Esophagus squamous epithelium (tissue), 5 donors: ENCODE measurements at regions not wholly inside any gene's neighbourhood (a gene's known extent, or its start where the extent isn't known, plus 50 kb on each side); places are given as distances from the start of the nearest gene placed in this dataset.
"Not testable (repeated sequence)": the region's sequence is repeated elsewhere in the genome, so short reads cannot be mapped to it uniquely, and the experiment has no call there.

ENCODE experiments used
- DNase-seq: peaks from one replicate; lab custom pipeline; 2025; lab: John Stamatoyannopoulos, UW
- H3K27ac ChIP-seq, 4 donors: fragments of 200-600 bp; sonication (generic); one replicate each; pipeline ENCODE4 v1.5.1; 2016 to 2019; ENCODE audit warnings: mild to moderate bottlenecking in 1 of 4
- H3K27me3 ChIP-seq, 4 donors: fragments of 200-600 bp; sonication (generic); 1 replicate in 3 of 4; 2 replicates in 1 of 4; pipeline versions ENCODE4 v1.5.1 to v1.6.0; 2017 to 2021; ENCODE audit warnings: antibody characterized with exemption in 1 of 4
- H3K36me3 ChIP-seq, 3 donors: fragments of 200-600 bp; sonication (generic); one replicate each; pipeline ENCODE4 v1.5.1; 2016 to 2019
- H3K4me1 ChIP-seq, 3 donors: fragments of 200-600 bp; sonication (generic); one replicate each; pipeline ENCODE4 v1.5.1; 2017 to 2019
- H3K4me3 ChIP-seq, 4 donors: fragments of 200-600 bp; sonication (generic); 1 replicate in 3 of 4; 2 replicates in 1 of 4; pipeline ENCODE4 v1.5.1; 2016 to 2019; ENCODE audit warnings: mild to moderate bottlenecking in 2 of 4, moderate library complexity in 1 of 4
- H3K9me3 ChIP-seq, 3 donors: fragments of 200-600 bp; sonication (generic); one replicate each; pipeline ENCODE4 v1.5.1; 2016 to 2019
- CTCF ChIP-seq, 6 experiments: fragments of 450-650 bp in 4 of 6; fragments of 200-600 bp in 2 of 6; sonication (generic) in 2 of 6; IDR thresholded peaks; one replicate each; pipeline ENCODE4 v1.5.1; 2016 to 2019; ENCODE audit warnings: antibody characterized with exemption in 6 of 6, mild to moderate bottlenecking in 4 of 6, moderate library complexity in 4 of 6
- POLR2A ChIP-seq, 4 donors: fragments of 450-650 bp; IDR thresholded peaks; one replicate each; pipeline ENCODE4 v1.6.1; 2017; ENCODE audit warnings: antibody characterized with exemption in 4 of 4, mild to moderate bottlenecking in 4 of 4, moderate library complexity in 3 of 4
- WGBS, 2 donors: methylation state at CpG; one replicate each; pipeline ENCODE4 v1.1.5; 2018; 5-methylcytosine and 5-hydroxymethylcytosine counted together
- intact Hi-C: fragments of 100-400 bp; cut with DNase I; formaldehyde crosslinking; loops from one replicate; pipeline ENCODE4 v1.15.0; 2022
- donor health status: DM: yes; HTN: yes; CAD: no.

DNA sequence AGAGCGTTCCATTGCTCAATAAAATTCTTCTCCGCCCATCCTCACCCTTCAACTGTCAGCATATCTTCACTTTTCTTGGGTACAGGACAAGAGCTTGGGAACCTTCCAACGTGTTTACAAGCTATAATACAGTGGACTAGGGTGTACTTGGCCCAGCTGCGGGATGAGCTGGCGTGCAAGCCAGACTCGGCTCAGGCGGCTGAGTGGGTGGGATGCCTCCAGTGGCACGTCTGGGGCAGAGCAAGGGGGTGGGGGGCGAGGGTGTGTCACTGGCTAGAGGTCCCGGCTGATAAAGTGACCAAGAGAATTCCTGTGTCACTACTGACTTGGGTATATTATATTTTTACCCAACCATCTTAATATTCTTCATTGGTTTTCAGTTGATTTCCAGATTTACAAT, 179.7 kb downstream of the EVA1A start:
- Histone ChIP-seq H3K4me3 (no peak overlapping the region), H3K9me3 (no peaks in the 10 kb centered on the region), H3K27ac (no peak overlapping the region), H3K4me1 (peaks cover 0 to 5% (median 0%) of the 10 kb centered on the region in 3 donors), H3K27me3 (no peaks in the 10 kb centered on the region), H3K36me3 (no peaks in the 10 kb centered on the region)
- no peak for TF ChIP-seq CTCF (IDR thresholded peaks at IDR 0.05)
- TF ChIP-seq POLR2A (IDR thresholded peaks at IDR 0.05) = no peak
- 56 to 70% methylated on average over 7 of the region's 10 CpGs for WGBS, 2 donors
- intact Hi-C loops = no loop called here
- DNase-seq = no peak

DNA sequence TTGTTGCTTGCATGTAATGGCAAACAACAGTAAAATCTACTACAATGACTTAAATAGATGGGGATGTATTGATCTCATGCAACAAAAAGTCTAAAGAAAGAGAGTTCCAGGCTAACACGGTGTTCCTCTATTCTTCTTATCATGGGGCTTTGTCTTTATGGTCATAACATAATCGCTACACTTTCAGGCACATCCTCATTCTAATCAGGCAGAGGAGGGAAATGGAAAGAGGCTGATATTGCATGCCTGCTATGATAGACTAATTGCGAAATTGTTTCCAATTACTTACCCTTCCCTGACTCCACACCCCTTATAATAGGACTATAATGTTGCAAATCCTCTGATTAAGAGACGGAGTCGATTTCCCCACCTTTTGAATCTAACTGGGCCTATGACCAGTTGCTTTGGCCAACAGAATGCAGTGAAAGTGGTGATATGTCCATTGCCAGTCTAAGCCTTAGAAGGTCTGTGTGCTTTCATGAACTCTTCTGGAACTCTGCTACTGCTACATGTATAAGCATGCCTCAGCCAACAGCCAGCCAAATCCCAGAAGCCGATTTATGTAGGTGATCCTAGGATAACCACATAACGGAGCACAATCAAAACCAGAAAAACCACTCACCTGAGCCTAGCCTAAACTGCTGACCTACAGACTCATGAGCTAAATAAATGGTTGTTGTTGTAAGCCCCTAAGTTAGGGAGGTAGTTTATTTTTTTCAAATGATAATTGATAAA, 180.3 kb upstream of the TACR1 start:
- TF ChIP-seq CTCF (IDR thresholded peaks at IDR 0.05) (no peak), POLR2A (IDR thresholded peaks at IDR 0.05) (no peak)
- DNase-seq = no peak
- Histone ChIP-seq H3K9me3 (no peaks in the 10 kb centered on the region), H3K36me3 (no peaks in the 10 kb centered on the region), H3K4me3 (no peak overlapping the region), H3K4me1 (peaks cover 0 to 5% (median 0%) of the 10 kb centered on the region in 3 donors), H3K27ac (no peak overlapping the region), H3K27me3 (no peaks in the 10 kb centered on the region)
- 39 to 47% methylated on average over 7 of the region's 7 CpGs for WGBS, 2 donors
- intact Hi-C loops = no loop called here

DNA sequence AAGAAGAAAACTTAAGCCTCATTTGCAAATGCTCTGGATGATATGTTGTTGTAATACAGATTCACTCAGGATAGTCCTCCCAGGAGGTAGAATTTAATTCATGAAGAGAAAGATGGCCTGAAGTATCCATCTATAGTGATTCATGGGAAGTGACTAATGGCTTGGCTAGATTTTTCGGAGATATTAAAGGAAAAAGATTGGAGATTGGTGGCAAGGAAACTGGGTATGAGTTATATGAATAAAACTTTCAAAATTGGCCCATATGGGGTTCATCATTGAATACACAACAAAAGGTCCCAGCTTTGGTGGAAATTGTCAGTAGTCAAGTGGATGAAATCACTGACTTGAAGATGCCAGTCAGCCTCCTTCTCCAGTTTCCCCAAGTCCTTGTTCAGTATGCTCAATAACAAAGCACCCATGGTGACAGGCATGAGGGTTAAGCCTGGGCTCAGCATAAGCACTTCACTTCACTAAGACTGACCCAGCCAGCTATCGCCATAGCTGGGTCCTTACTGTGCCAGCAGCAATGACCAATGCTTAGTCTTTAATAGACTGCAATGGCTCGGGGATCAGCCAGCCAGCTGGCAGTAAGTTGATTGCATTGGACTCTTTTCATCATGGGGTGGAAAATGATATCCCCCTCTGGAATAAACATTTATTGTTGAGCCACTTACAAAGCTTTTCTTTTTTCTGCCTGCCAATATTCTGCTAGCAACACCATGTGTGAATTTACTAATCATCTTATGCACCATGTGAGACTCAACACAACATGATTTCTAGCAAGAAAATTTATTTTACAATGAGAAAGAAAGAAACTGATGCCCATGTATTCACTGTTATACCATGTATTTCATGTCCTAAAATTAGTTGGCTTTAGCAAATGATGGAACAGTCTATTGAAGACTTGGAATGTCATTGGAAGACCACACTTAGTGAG, 176.6 kb upstream of the TACR1 start:
- Histone ChIP-seq H3K4me1 (peaks cover 0 to 5% (median 0%) of the 10 kb centered on the region in 3 donors), H3K27ac (no peak overlapping the region), H3K27me3 (no peaks in the 10 kb centered on the region), H3K9me3 (no peaks in the 10 kb centered on the region), H3K4me3 (no peak overlapping the region), H3K36me3 (no peaks in the 10 kb centered on the region)
- 63 to 74% methylated on average over 3 of the region's 3 CpGs for WGBS, 2 donors
- DNase-seq = no peak
- intact Hi-C loops = no loop called here
- TF ChIP-seq CTCF (IDR thresholded peaks at IDR 0.05) (no peak), POLR2A (IDR thresholded peaks at IDR 0.05) (no peak)

DNA sequence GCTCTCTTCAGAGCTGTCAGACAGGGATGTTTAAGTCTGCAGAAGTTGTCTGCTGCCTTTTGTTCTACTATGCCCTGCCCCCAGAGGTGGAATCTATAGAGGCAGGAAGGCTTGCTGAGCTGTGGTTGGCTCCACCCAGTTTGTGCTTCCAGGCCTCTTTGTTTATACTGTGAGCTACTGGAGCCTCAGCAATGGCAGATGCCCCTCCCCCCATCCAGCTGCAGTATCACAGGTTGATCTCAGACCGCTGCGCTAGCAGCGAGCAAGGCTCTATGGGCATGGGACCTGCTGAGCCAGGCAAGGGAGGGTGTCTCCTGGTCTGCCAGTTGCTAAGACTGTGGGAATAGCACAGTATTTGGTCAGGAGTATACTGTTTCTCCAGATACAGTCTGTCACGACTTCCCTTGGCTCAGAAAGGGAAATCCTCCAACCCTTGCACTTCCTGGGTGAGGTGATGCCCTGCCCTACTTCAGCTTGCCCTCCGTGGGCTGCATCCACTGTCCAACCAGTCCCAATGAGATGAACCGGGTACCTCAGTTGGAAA, 175.2 kb upstream of the TACR1 start:
- 67 to 80% methylated on average over 2 of the region's 6 CpGs for WGBS, 2 donors
- intact Hi-C loops, H3K9me3 ChIP-seq, DNase-seq, H3K4me3 ChIP-seq, H3K4me1 ChIP-seq, H3K36me3 ChIP-seq, H3K27ac ChIP-seq, H3K27me3 ChIP-seq: not testable (repeated sequence)

- H3K36me3 ChIP-seq = no peaks in the 10 kb centered on the region
- no peaks in the 10 kb centered on the region for H3K4me1 ChIP-seq
- no peaks in the 10 kb centered on the region for H3K27me3 ChIP-seq
- intact Hi-C loops = no loop called here
- H3K9me3 ChIP-seq = no peaks in the 10 kb centered on the region
- H3K27ac ChIP-seq = no peak overlapping the region
- DNase-seq = no peak
- H3K4me3 ChIP-seq = no peak overlapping the region
- 35 to 40% methylated on average over 1 of the region's 1 CpG for WGBS, 2 donors
- TF ChIP-seq POLR2A (IDR thresholded peaks at IDR 0.05) = no peak
- no peak for TF ChIP-seq CTCF (IDR thresholded peaks at IDR 0.05)
Measured at GRCh38 chr2:75367401-75367800, 168.1 kb upstream of the TACR1 start.
